GM23338 (cell line): ENCODE measurements at regions not wholly inside any gene's neighbourhood (a gene's known extent, or its start where the extent isn't known, plus 50 kb on each side); places are given as distances from the start of the nearest gene placed in this dataset.

Experiments used
- ATAC-seq: fragments of 200-7000 bp; cut with Tn5 transposase; 3 replicates; pipeline ENCODE4 v1.9.1; 2020
- DNase-seq: peaks from one replicate; pipeline ENCODE4 v3.0.0-alpha.2; 2015; ENCODE audit warnings: low spot score
- H2AFZ ChIP-seq: fragments of 200-600 bp; sonication (generic); 2 replicates; pipeline ENCODE4 v1.8.0; 2016; ENCODE audit warnings: antibody characterized with exemption, mild to moderate bottlenecking, moderate library complexity
- H3F3A ChIP-seq: fragments of 200-600 bp; sonication (generic); replicated peaks from 2 replicates; pipeline ENCODE4 v1.8.0; 2017; ENCODE audit warnings: antibody characterized with exemption, mixed run types, low read depth
- H3K27ac ChIP-seq: fragments of 200-600 bp; sonication (generic); 2 replicates; pipeline ENCODE4 v1.6.1; 2016; ENCODE audit warnings: low read depth
- H3K27me3 ChIP-seq: fragments of 200-600 bp; sonication (generic); 2 replicates; pipeline ENCODE4 v1.8.0; 2016; ENCODE audit warnings: mild to moderate bottlenecking, mixed run types, moderate library complexity; ENCODE audit not compliant: insufficient read depth
- H3K36me3 ChIP-seq: fragments of 200-600 bp; sonication (generic); 2 replicates; pipeline ENCODE4 v1.8.0; 2016; ENCODE audit warnings: mild to moderate bottlenecking; ENCODE audit not compliant: insufficient read depth
- H3K4me1 ChIP-seq: fragments of 200-600 bp; sonication (generic); 2 replicates; pipeline ENCODE4 v1.8.0; 2016; ENCODE audit warnings: mild to moderate bottlenecking, moderate library complexity; ENCODE audit not compliant: insufficient read depth
- H3K4me2 ChIP-seq: fragments of 200-600 bp; sonication (generic); 2 replicates; pipeline ENCODE4 v1.7.1; 2017; ENCODE audit warnings: mixed run types
- H3K4me3 ChIP-seq: fragments of 200-600 bp; sonication (generic); 2 replicates; pipeline ENCODE4 v1.6.1; 2016; ENCODE audit warnings: mixed run types
- H3K79me2 ChIP-seq: fragments of 200-600 bp; sonication (generic); replicated peaks from 2 replicates; pipeline ENCODE4 v1.8.0; 2017; ENCODE audit warnings: mild to moderate bottlenecking; ENCODE audit not compliant: insufficient read depth
- H3K9me2 ChIP-seq: fragments of 200-600 bp; sonication (generic); 2 replicates; pipeline ENCODE4 v1.8.0; 2017; ENCODE audit not compliant: insufficient read depth
- H4K20me1 ChIP-seq: fragments of 200-600 bp; sonication (generic); replicated peaks from 2 replicates; pipeline ENCODE4 v1.8.0; 2017; ENCODE audit warnings: mild to moderate bottlenecking; ENCODE audit not compliant: insufficient read depth
- H3K27ac Mint-ChIP-seq: 2 replicates; pipeline ENCODE4 v1.8.0; 2020; ENCODE audit warnings: inconsistent platforms, mild to moderate bottlenecking, moderate library complexity, mixed read lengths
- H3K27me3 Mint-ChIP-seq: 3 replicates; pipeline ENCODE4 v1.8.0; 2022; ENCODE audit warnings: low read depth, mild to moderate bottlenecking, moderate library complexity, mixed read lengths, inconsistent platforms; ENCODE audit not compliant: insufficient read depth, poor library complexity
- H3K36me3 Mint-ChIP-seq: 3 replicates; pipeline ENCODE4 v1.8.0; 2021; ENCODE audit warnings: low read depth, mild to moderate bottlenecking, inconsistent platforms, moderate library complexity, mixed read lengths
- H3K4me1 Mint-ChIP-seq: 3 replicates; pipeline ENCODE4 v1.8.0; 2020; ENCODE audit warnings: mild to moderate bottlenecking, inconsistent platforms, mixed read lengths
- H3K4me3 Mint-ChIP-seq: 3 replicates; pipeline ENCODE4 v1.8.0; 2021; ENCODE audit warnings: moderate library complexity, mild to moderate bottlenecking, inconsistent platforms, mixed read lengths
- H3K9me3 Mint-ChIP-seq: 3 replicates; pipeline ENCODE4 v1.8.0; 2020; ENCODE audit warnings: moderate library complexity, mild to moderate bottlenecking, inconsistent platforms, mixed read lengths
- CTCF ChIP-seq, 2 experiments: fragments of 200-600 bp in 1 of 2; sonication (generic) in 1 of 2; conservative IDR thresholded peaks; 2 replicates each; pipeline versions ENCODE4 v1.5.1 to v1.6.1; 2016 to 2017; ENCODE audit warnings: antibody characterized with exemption in 2 of 2, low read depth in 2 of 2, mild to moderate bottlenecking in 2 of 2, moderate library complexity in 1 of 2
- ETS1 ChIP-seq: IDR thresholded peaks from 2 replicates; pipeline ENCODE4 v1.6.1; 2016; ENCODE audit warnings: antibody characterized with exemption
- NANOG ChIP-seq: IDR thresholded peaks from 2 replicates; pipeline ENCODE4 v1.6.1; 2016; ENCODE audit warnings: antibody characterized with exemption, borderline replicate concordance
- STAT1 ChIP-seq: IDR thresholded peaks from one replicate; pipeline ENCODE4 v1.6.1; 2016; ENCODE audit warnings: antibody characterized with exemption; ENCODE audit not compliant: unreplicated experiment
- ZNF462 ChIP-seq: fragments of 250-450 bp; sonication (Bioruptor Pico); IDR thresholded peaks from 2 replicates; pipeline ENCODE4 v1.5.0; 2020; ENCODE audit warnings: mild to moderate bottlenecking, moderate library complexity

- Histone ChIP-seq H3K4me1 (peaks cover 24% of the 10 kb centered on the region), H3K36me3 (no peaks in the 10 kb centered on the region), H3K4me2 (no peak overlapping the region), H4K20me1 (no peaks in the 10 kb centered on the region), H3K27ac (no peak overlapping the region), H3K27me3 (peaks cover 26% of the 10 kb centered on the region), H3K9me2 (no peaks in the 10 kb centered on the region), H3F3A (no peaks in the 10 kb centered on the region; the same call in 1 of the 2 replicates), H3K4me3 (no peak overlapping the region), H2AFZ (no peak overlapping the region), H3K79me2 (no peaks in the 10 kb centered on the region)
- TF ChIP-seq ZNF462 (CRISPR knock-in tag) = no peak
- no peak overlapping the region for H3K27ac Mint-ChIP-seq
- H3K9me3 Mint-ChIP-seq = no peaks in the 10 kb centered on the region
- DNase-seq = no peak
- H3K4me1 Mint-ChIP-seq = peaks cover 28% of the 10 kb centered on the region
- peaks cover 16% of the 10 kb centered on the region for H3K27me3 Mint-ChIP-seq
- no peaks in the 10 kb centered on the region for H3K36me3 Mint-ChIP-seq
- no peak overlapping the region for H3K4me3 Mint-ChIP-seq
- no peak for ATAC-seq
Observed at GRCh38 chr4:140249351-140249750, 95.4 kb upstream of the MAML3 start.

GRCh38 chr4:140247237-140247636 lies 93.3 kb upstream of the MAML3 start:
- H3K4me1 Mint-ChIP-seq = peaks cover 32% of the 10 kb centered on the region
- H3K27ac Mint-ChIP-seq = no peak overlapping the region
- H3K4me3 Mint-ChIP-seq = no peak overlapping the region
- Histone ChIP-seq H3K36me3 (no peaks in the 10 kb centered on the region), H3K27ac (no peak overlapping the region), H3K4me2 (no peak overlapping the region), H3K4me3 (no peak overlapping the region), H3K9me2 (no peaks in the 10 kb centered on the region), H4K20me1 (no peaks in the 10 kb centered on the region), H3F3A (no peaks in the 10 kb centered on the region), H3K4me1 (peaks cover 26% of the 10 kb centered on the region), H3K27me3 (peaks cover 15% of the 10 kb centered on the region), H2AFZ (no peak overlapping the region), H3K79me2 (no peaks in the 10 kb centered on the region)
- no peaks in the 10 kb centered on the region for H3K9me3 Mint-ChIP-seq
- peaks cover 11% of the 10 kb centered on the region for H3K27me3 Mint-ChIP-seq
- DNase-seq (no peak), ATAC-seq (no peak)
- no peaks in the 10 kb centered on the region for H3K36me3 Mint-ChIP-seq
- TF ChIP-seq ETS1 (no peak), NANOG (no peak), CTCF (conservative IDR thresholded peaks at IDR 0.05; ENCODE audit: low read depth in 2 of 2) (no peak), STAT1 (no peak)
